GM23338 (cell line): ENCODE measurements at regions not wholly inside any gene's neighbourhood (a gene's known extent, or its start where the extent isn't known, plus 50 kb on each side); places are given as distances from the start of the nearest gene placed in this dataset.

ENCODE experiments used
- ATAC-seq: fragments of 200-7000 bp; cut with Tn5 transposase; 3 replicates; pipeline ENCODE4 v1.9.1; 2020
- DNase-seq: peaks from one replicate; pipeline ENCODE4 v3.0.0-alpha.2; 2015; ENCODE audit warnings: low spot score
- H2AFZ ChIP-seq: fragments of 200-600 bp; sonication (generic); 2 replicates; pipeline ENCODE4 v1.8.0; 2016; ENCODE audit warnings: antibody characterized with exemption, mild to moderate bottlenecking, moderate library complexity
- H3F3A ChIP-seq: fragments of 200-600 bp; sonication (generic); replicated peaks from 2 replicates; pipeline ENCODE4 v1.8.0; 2017; ENCODE audit warnings: antibody characterized with exemption, mixed run types, low read depth
- H3K27ac ChIP-seq: fragments of 200-600 bp; sonication (generic); 2 replicates; pipeline ENCODE4 v1.6.1; 2016; ENCODE audit warnings: low read depth
- H3K27me3 ChIP-seq: fragments of 200-600 bp; sonication (generic); 2 replicates; pipeline ENCODE4 v1.8.0; 2016; ENCODE audit warnings: mild to moderate bottlenecking, mixed run types, moderate library complexity; ENCODE audit not compliant: insufficient read depth
- H3K36me3 ChIP-seq: fragments of 200-600 bp; sonication (generic); 2 replicates; pipeline ENCODE4 v1.8.0; 2016; ENCODE audit warnings: mild to moderate bottlenecking; ENCODE audit not compliant: insufficient read depth
- H3K4me1 ChIP-seq: fragments of 200-600 bp; sonication (generic); 2 replicates; pipeline ENCODE4 v1.8.0; 2016; ENCODE audit warnings: mild to moderate bottlenecking, moderate library complexity; ENCODE audit not compliant: insufficient read depth
- H3K4me2 ChIP-seq: fragments of 200-600 bp; sonication (generic); 2 replicates; pipeline ENCODE4 v1.7.1; 2017; ENCODE audit warnings: mixed run types
- H3K4me3 ChIP-seq: fragments of 200-600 bp; sonication (generic); 2 replicates; pipeline ENCODE4 v1.6.1; 2016; ENCODE audit warnings: mixed run types
- H3K79me2 ChIP-seq: fragments of 200-600 bp; sonication (generic); replicated peaks from 2 replicates; pipeline ENCODE4 v1.8.0; 2017; ENCODE audit warnings: mild to moderate bottlenecking; ENCODE audit not compliant: insufficient read depth
- H3K9me2 ChIP-seq: fragments of 200-600 bp; sonication (generic); 2 replicates; pipeline ENCODE4 v1.8.0; 2017; ENCODE audit not compliant: insufficient read depth
- H4K20me1 ChIP-seq: fragments of 200-600 bp; sonication (generic); replicated peaks from 2 replicates; pipeline ENCODE4 v1.8.0; 2017; ENCODE audit warnings: mild to moderate bottlenecking; ENCODE audit not compliant: insufficient read depth
- H3K27ac Mint-ChIP-seq: 2 replicates; pipeline ENCODE4 v1.8.0; 2020; ENCODE audit warnings: inconsistent platforms, mild to moderate bottlenecking, moderate library complexity, mixed read lengths
- H3K27me3 Mint-ChIP-seq: 3 replicates; pipeline ENCODE4 v1.8.0; 2022; ENCODE audit warnings: low read depth, mild to moderate bottlenecking, moderate library complexity, mixed read lengths, inconsistent platforms; ENCODE audit not compliant: insufficient read depth, poor library complexity
- H3K36me3 Mint-ChIP-seq: 3 replicates; pipeline ENCODE4 v1.8.0; 2021; ENCODE audit warnings: low read depth, mild to moderate bottlenecking, inconsistent platforms, moderate library complexity, mixed read lengths
- H3K4me1 Mint-ChIP-seq: 3 replicates; pipeline ENCODE4 v1.8.0; 2020; ENCODE audit warnings: mild to moderate bottlenecking, inconsistent platforms, mixed read lengths
- H3K4me3 Mint-ChIP-seq: 3 replicates; pipeline ENCODE4 v1.8.0; 2021; ENCODE audit warnings: moderate library complexity, mild to moderate bottlenecking, inconsistent platforms, mixed read lengths
- H3K9me3 Mint-ChIP-seq: 3 replicates; pipeline ENCODE4 v1.8.0; 2020; ENCODE audit warnings: moderate library complexity, mild to moderate bottlenecking, inconsistent platforms, mixed read lengths
- CREB1 ChIP-seq: fragments of 250-450 bp; sonication (Bioruptor Pico); IDR thresholded peaks from 2 replicates; pipeline ENCODE4 v1.5.0; 2020; ENCODE audit warnings: low read depth, mild to moderate bottlenecking, moderate library complexity
- CTCF ChIP-seq, 2 experiments: fragments of 200-600 bp in 1 of 2; sonication (generic) in 1 of 2; conservative IDR thresholded peaks; 2 replicates each; pipeline versions ENCODE4 v1.5.1 to v1.6.1; 2016 to 2017; ENCODE audit warnings: antibody characterized with exemption in 2 of 2, low read depth in 2 of 2, mild to moderate bottlenecking in 2 of 2, moderate library complexity in 1 of 2
- EZH2 ChIP-seq: fragments of 200-600 bp; sonication (generic); IDR thresholded peaks from one replicate; pipeline ENCODE4 v1.8.0; 2017; ENCODE audit warnings: antibody characterized with exemption, mild to moderate bottlenecking, low read depth; ENCODE audit not compliant: unreplicated experiment
- EZH2phosphoT487 ChIP-seq: fragments of 200-600 bp; sonication (generic); IDR thresholded peaks from one replicate; pipeline ENCODE4 v1.8.1; 2018; ENCODE audit warnings: antibody characterized with exemption; ENCODE audit not compliant: unreplicated experiment
- JUNB ChIP-seq: IDR thresholded peaks from one replicate; pipeline ENCODE4 v1.6.1; 2016; ENCODE audit warnings: antibody characterized with exemption; ENCODE audit not compliant: unreplicated experiment
- NANOG ChIP-seq: IDR thresholded peaks from 2 replicates; pipeline ENCODE4 v1.6.1; 2016; ENCODE audit warnings: antibody characterized with exemption, borderline replicate concordance
- POLR2AphosphoS5 ChIP-seq: IDR thresholded peaks from 2 replicates; pipeline ENCODE4 v1.6.1; 2016; ENCODE audit warnings: antibody characterized with exemption, low read depth
- STAT1 ChIP-seq: IDR thresholded peaks from one replicate; pipeline ENCODE4 v1.6.1; 2016; ENCODE audit warnings: antibody characterized with exemption; ENCODE audit not compliant: unreplicated experiment
- ZNF114 ChIP-seq: fragments of 250-450 bp; sonication (Bioruptor Pico); IDR thresholded peaks from 2 replicates; pipeline ENCODE4 v1.5.0; 2020; ENCODE audit warnings: mild to moderate bottlenecking, moderate library complexity
- ZNF331 ChIP-seq: fragments of 250-450 bp; sonication (Bioruptor Pico); IDR thresholded peaks from 2 replicates; pipeline ENCODE4 v1.5.0; 2020; ENCODE audit warnings: low read depth, mild to moderate bottlenecking, moderate library complexity
- ZNF462 ChIP-seq: fragments of 250-450 bp; sonication (Bioruptor Pico); IDR thresholded peaks from 2 replicates; pipeline ENCODE4 v1.5.0; 2020; ENCODE audit warnings: mild to moderate bottlenecking, moderate library complexity
- TF ChIP-seq, protein P1 (sequence below): IDR thresholded peaks from one replicate; pipeline ENCODE4 v1.6.1; 2018; ENCODE audit warnings: antibody characterized with exemption; ENCODE audit not compliant: unreplicated experiment
- TF ChIP-seq, protein P2 (sequence below): IDR thresholded peaks from 2 replicates; pipeline ENCODE4 v1.6.1; 2016; ENCODE audit warnings: antibody characterized with exemption

GRCh38 chr13:47226516-47226915, 329.7 kb upstream of the HTR2A start:
- no peak overlapping the region for H3K4me3 Mint-ChIP-seq
- DNase-seq = no peak

More at GRCh38 chr13:47226516-47226915, 329.7 kb upstream of the HTR2A start:
- no peaks in the 10 kb centered on the region for H3K4me1 Mint-ChIP-seq
- Histone ChIP-seq H3K4me1 (no peaks in the 10 kb centered on the region), H3K27ac (no peak overlapping the region), H3K4me2 (no peak overlapping the region), H2AFZ (no peak overlapping the region), H4K20me1 (no peaks in the 10 kb centered on the region), H3K9me2 (peaks cover 6% of the 10 kb centered on the region; the same call in 1 of the 2 replicates), H3K79me2 (no peaks in the 10 kb centered on the region), H3K4me3 (no peak overlapping the region), H3K27me3 (no peaks in the 10 kb centered on the region), H3F3A (no peaks in the 10 kb centered on the region), H3K36me3 (no peaks in the 10 kb centered on the region)
- TF ChIP-seq, protein P1, sequence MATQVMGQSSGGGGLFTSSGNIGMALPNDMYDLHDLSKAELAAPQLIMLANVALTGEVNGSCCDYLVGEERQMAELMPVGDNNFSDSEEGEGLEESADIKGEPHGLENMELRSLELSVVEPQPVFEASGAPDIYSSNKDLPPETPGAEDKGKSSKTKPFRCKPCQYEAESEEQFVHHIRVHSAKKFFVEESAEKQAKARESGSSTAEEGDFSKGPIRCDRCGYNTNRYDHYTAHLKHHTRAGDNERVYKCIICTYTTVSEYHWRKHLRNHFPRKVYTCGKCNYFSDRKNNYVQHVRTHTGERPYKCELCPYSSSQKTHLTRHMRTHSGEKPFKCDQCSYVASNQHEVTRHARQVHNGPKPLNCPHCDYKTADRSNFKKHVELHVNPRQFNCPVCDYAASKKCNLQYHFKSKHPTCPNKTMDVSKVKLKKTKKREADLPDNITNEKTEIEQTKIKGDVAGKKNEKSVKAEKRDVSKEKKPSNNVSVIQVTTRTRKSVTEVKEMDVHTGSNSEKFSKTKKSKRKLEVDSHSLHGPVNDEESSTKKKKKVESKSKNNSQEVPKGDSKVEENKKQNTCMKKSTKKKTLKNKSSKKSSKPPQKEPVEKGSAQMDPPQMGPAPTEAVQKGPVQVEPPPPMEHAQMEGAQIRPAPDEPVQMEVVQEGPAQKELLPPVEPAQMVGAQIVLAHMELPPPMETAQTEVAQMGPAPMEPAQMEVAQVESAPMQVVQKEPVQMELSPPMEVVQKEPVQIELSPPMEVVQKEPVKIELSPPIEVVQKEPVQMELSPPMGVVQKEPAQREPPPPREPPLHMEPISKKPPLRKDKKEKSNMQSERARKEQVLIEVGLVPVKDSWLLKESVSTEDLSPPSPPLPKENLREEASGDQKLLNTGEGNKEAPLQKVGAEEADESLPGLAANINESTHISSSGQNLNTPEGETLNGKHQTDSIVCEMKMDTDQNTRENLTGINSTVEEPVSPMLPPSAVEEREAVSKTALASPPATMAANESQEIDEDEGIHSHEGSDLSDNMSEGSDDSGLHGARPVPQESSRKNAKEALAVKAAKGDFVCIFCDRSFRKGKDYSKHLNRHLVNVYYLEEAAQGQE = no peak
- TF ChIP-seq POLR2AphosphoS5 = no peak
- TF ChIP-seq JUNB = no peak
- no peak for TF ChIP-seq EZH2phosphoT487
- no peak for TF ChIP-seq STAT1
- TF ChIP-seq NANOG = no peak
- no peak for TF ChIP-seq ZNF331 (CRISPR knock-in tag)
- TF ChIP-seq, protein P2, sequence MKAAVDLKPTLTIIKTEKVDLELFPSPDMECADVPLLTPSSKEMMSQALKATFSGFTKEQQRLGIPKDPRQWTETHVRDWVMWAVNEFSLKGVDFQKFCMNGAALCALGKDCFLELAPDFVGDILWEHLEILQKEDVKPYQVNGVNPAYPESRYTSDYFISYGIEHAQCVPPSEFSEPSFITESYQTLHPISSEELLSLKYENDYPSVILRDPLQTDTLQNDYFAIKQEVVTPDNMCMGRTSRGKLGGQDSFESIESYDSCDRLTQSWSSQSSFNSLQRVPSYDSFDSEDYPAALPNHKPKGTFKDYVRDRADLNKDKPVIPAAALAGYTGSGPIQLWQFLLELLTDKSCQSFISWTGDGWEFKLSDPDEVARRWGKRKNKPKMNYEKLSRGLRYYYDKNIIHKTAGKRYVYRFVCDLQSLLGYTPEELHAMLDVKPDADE = no peak
- TF ChIP-seq ZNF462 (CRISPR knock-in tag) = no peak
- TF ChIP-seq ZNF114 (CRISPR knock-in tag) = no peak
- no peak for TF ChIP-seq CREB1 (CRISPR knock-in tag)
- no peak for TF ChIP-seq EZH2
- no peak for TF ChIP-seq CTCF (conservative IDR thresholded peaks at IDR 0.05; ENCODE audit: low read depth in 2 of 2)
- ATAC-seq = no peak
- H3K9me3 Mint-ChIP-seq = peaks cover 19% of the 10 kb centered on the region
- H3K27ac Mint-ChIP-seq = no peak overlapping the region
- H3K27me3 Mint-ChIP-seq = no peaks in the 10 kb centered on the region
- peaks cover 5% of the 10 kb centered on the region; the same call in 2 of the 3 replicates for H3K36me3 Mint-ChIP-seq
